DND-41 (cell line): ENCODE measurements at regions not wholly inside any gene's neighbourhood (a gene's known extent, or its start where the extent isn't known, plus 50 kb on each side); places are given as distances from the start of the nearest gene placed in this dataset.

ENCODE experiments used
- ATAC-seq: fragments of 200-7000 bp; cut with Tn5 transposase; 3 replicates; pipeline ENCODE4 v1.9.1; 2021; ENCODE audit warnings: low read depth; ENCODE audit not compliant: insufficient read depth
- DNase-seq: peaks from one replicate; pipeline ENCODE4 v3.0.0-alpha.2; 2020
- H2AFZ ChIP-seq: 2 replicates; pipeline ENCODE4 v1.6.0; 2012; ENCODE audit warnings: low read depth, low read length
- H3K27ac ChIP-seq: 2 replicates; pipeline ENCODE4 v1.5.1; 2012; ENCODE audit warnings: low read length, inconsistent platforms
- H3K27me3 ChIP-seq: fragments of 200-600 bp; sonication (generic); 2 replicates; pipeline ENCODE4 v1.6.0; 2012; ENCODE audit warnings: low read length, mild to moderate bottlenecking, inconsistent platforms; ENCODE audit not compliant: insufficient read depth, poor library complexity
- H3K36me3 ChIP-seq: 2 replicates; pipeline ENCODE4 v1.5.1; 2012; ENCODE audit warnings: low read length, inconsistent platforms; ENCODE audit not compliant: insufficient read depth
- H3K4me1 ChIP-seq: 2 replicates; pipeline ENCODE4 v1.5.1; 2012; ENCODE audit warnings: mild to moderate bottlenecking, low read length; ENCODE audit not compliant: insufficient read depth
- H3K4me2 ChIP-seq: 2 replicates; pipeline ENCODE4 v1.6.0; 2012; ENCODE audit warnings: mild to moderate bottlenecking, moderate library complexity, low read length, inconsistent platforms; ENCODE audit not compliant: insufficient read depth
- H3K4me3 ChIP-seq, 2 experiments: fragments of 200-600 bp in 1 of 2; shearing (Covaris generic) in 1 of 2; 2 replicates each; pipeline ENCODE4 v1.5.1; 2012 to 2016; ENCODE audit warnings: inconsistent platforms in 2 of 2, low read length in 2 of 2, mild to moderate bottlenecking in 2 of 2, low read depth in 1 of 2, moderate library complexity in 1 of 2
- H3K79me2 ChIP-seq: 2 replicates; pipeline ENCODE4 v1.6.0; 2012; ENCODE audit warnings: low read length, inconsistent platforms; ENCODE audit not compliant: insufficient read depth
- H3K9ac ChIP-seq: 2 replicates; pipeline ENCODE4 v1.6.0; 2012; ENCODE audit warnings: low read depth, mild to moderate bottlenecking, inconsistent platforms, low read length, moderate library complexity
- H3K9me3 ChIP-seq: 2 replicates; pipeline ENCODE4 v1.5.1; 2012; ENCODE audit warnings: low read length, moderate library complexity, mild to moderate bottlenecking, inconsistent platforms; ENCODE audit not compliant: insufficient read depth, severe bottlenecking
- H4K20me1 ChIP-seq: 2 replicates; pipeline ENCODE4 v1.6.0; 2012; ENCODE audit warnings: low read length; ENCODE audit not compliant: insufficient read depth
- EZH2 ChIP-seq: IDR thresholded peaks from 3 replicates; pipeline ENCODE4 v1.6.1; 2012; ENCODE audit warnings: borderline replicate concordance, low read depth, mild to moderate bottlenecking, moderate library complexity, low read length, inconsistent platforms; ENCODE audit not compliant: severe bottlenecking
- TF ChIP-seq, protein P1 (sequence below): IDR thresholded peaks from 2 replicates; pipeline ENCODE4 v1.5.1; 2012; ENCODE audit warnings: borderline replicate concordance, low read length, moderate library complexity, mild to moderate bottlenecking; ENCODE audit not compliant: poor library complexity, severe bottlenecking; ENCODE audit errors: extremely low read depth

DNA sequence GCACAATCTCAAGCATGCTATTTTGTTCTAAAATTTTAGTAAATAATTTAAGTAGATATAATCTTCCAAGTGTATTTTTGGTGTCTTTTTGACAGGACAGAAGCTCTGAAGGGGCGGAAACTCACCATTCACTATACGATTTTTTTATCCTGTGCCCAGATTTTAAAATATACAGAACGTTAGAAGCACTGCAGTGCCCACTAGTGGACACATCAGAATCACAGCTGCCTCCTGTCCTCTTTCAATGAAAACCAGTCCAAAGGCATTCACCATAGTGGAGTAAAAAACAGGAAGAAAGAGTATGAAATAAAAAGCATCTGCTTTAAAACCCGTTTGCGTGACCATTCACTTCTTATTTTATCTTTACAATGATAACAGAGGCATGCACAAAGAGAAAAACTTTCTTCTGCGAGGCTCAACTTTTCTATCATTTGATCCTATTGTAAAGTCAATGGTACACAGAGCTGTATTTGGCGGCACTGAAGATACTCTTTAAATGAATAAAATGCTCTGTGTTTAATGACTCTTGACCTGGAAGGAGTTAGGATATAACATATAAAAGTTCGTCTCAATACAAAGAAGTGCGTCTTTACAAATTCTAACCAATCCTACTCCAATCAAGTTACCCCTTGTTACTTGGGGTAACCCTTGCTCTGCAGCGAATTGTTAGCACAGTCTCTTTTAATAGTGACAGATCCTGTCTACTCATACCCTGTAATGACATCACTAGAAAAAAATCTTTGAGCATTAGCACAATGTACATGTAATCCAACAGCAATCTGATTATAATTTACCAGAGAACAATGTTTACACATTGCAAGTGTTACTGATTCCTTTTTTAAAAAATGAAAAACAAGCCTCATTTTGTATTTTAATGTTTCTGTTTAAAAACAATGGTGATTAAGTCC is 339.8 kb upstream of the PSMD7 start:
- no peak for TF ChIP-seq EZH2
- TF ChIP-seq, protein P1, sequence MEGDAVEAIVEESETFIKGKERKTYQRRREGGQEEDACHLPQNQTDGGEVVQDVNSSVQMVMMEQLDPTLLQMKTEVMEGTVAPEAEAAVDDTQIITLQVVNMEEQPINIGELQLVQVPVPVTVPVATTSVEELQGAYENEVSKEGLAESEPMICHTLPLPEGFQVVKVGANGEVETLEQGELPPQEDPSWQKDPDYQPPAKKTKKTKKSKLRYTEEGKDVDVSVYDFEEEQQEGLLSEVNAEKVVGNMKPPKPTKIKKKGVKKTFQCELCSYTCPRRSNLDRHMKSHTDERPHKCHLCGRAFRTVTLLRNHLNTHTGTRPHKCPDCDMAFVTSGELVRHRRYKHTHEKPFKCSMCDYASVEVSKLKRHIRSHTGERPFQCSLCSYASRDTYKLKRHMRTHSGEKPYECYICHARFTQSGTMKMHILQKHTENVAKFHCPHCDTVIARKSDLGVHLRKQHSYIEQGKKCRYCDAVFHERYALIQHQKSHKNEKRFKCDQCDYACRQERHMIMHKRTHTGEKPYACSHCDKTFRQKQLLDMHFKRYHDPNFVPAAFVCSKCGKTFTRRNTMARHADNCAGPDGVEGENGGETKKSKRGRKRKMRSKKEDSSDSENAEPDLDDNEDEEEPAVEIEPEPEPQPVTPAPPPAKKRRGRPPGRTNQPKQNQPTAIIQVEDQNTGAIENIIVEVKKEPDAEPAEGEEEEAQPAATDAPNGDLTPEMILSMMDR = peak; percentile 84
- DNase-seq (peak; percentile 66), ATAC-seq (peak; percentile 75)
- Histone ChIP-seq H2AFZ (peak overlapping the region; percentile 30; the same call in 1 of the 2 replicates), H3K36me3 (no peaks in the 10 kb centered on the region), H3K9ac (no peak overlapping the region), H3K9me3 (no peaks in the 10 kb centered on the region), H3K4me3 (no peak overlapping the region), H3K79me2 (no peaks in the 10 kb centered on the region), H3K4me1 (no peaks in the 10 kb centered on the region), H4K20me1 (no peaks in the 10 kb centered on the region), H3K27ac (no peak overlapping the region), H3K4me2 (no peak overlapping the region), H3K27me3 (no peaks in the 10 kb centered on the region)

DNA sequence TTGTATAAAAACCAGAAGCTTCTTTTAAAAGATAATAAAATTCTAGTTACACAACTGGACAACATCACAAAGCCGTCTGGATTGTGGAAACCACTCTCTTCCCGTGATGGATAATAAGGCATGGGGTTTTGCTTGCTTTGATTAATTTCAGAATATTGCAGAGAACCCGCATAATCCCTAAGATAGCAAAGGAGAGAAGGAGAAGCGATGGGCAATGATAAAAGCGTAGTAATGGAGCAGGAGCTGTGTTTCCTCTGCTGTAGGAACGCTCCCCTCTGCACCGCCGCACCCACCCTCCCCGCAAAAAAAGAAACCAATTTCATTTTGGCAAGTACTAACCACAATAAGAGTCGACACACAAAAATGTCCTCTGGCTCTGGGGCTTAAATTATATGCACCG is 340.9 kb upstream of the PSMD7 start:
- no peak for TF ChIP-seq EZH2
- TF ChIP-seq, protein P1 = no peak
- H3K9ac ChIP-seq = no peak overlapping the region
- H3K27me3 ChIP-seq = no peaks in the 10 kb centered on the region
- DNase-seq (no peak), ATAC-seq (no peak)
- no peaks in the 10 kb centered on the region for H3K36me3 ChIP-seq
- no peak overlapping the region for H3K27ac ChIP-seq
- H3K9me3 ChIP-seq = no peaks in the 10 kb centered on the region
- no peak overlapping the region for H3K4me2 ChIP-seq
- no peaks in the 10 kb centered on the region for H3K79me2 ChIP-seq
- H3K4me1 ChIP-seq = no peaks in the 10 kb centered on the region
- no peak overlapping the region for H2AFZ ChIP-seq
- H3K4me3 ChIP-seq = no peak overlapping the region
- no peaks in the 10 kb centered on the region for H4K20me1 ChIP-seq

DNA sequence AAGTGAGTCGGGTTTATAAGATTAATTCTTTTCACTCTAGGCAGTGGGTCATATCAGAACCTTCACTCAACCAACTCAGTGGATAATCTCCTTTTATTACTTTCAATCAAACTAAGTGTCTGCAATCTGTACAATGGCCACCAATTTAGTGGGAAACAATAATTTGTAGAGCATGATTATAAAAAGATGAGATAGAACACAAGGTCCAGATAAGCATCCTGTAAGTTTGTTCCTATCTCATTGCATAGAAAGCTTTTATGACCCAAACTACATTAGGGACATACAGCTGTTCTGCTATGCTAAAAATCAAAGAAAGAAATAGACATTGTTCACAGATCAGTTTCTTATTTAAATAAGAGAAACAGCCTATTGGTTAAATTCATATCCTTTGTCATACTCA is 341.4 kb upstream of the PSMD7 start:
- Histone ChIP-seq H3K27ac (no peak overlapping the region), H3K79me2 (no peaks in the 10 kb centered on the region), H3K4me3 (no peak overlapping the region), H3K4me1 (no peaks in the 10 kb centered on the region), H3K27me3 (no peaks in the 10 kb centered on the region), H3K4me2 (no peak overlapping the region), H3K36me3 (no peaks in the 10 kb centered on the region), H2AFZ (no peak overlapping the region), H3K9me3 (no peaks in the 10 kb centered on the region), H4K20me1 (no peaks in the 10 kb centered on the region), H3K9ac (no peak overlapping the region)
- no peak for TF ChIP-seq EZH2
- TF ChIP-seq, protein P1 = no peak
- no peak for ATAC-seq
- no peak for DNase-seq
